GM18519 (cell line): ENCODE measurements at regions not wholly inside any gene's neighbourhood (a gene's known extent, or its start where the extent isn't known, plus 50 kb on each side); places are given as distances from the start of the nearest gene placed in this dataset.
"Not testable (repeated sequence)": the region's sequence is repeated elsewhere in the genome, so short reads cannot be mapped to it uniquely, and the experiment has no call there.

Experiments
- ATAC-seq: cut with Tn5 transposase; IDR thresholded peaks from one replicate; pipeline ENCODE4 v1.9.1; 2021; ENCODE audit warnings: mild to moderate bottlenecking, moderate library complexity; ENCODE audit not compliant: unreplicated experiment, low FRiP score

GRCh38 chr14:30409508-30410015 is 149.4 kb upstream of the G2E3 start:
- ATAC-seq, result not testable (repeated sequence)

- no peak for ATAC-seq
Measured at GRCh38 chr14:30410986-30411385, 148.0 kb upstream of the G2E3 start.

GRCh38 chr14:30413184-30413583 is 145.8 kb upstream of the G2E3 start:
- ATAC-seq, result not testable (repeated sequence)

GRCh38 chr14:30417121-30417520 is 141.8 kb upstream of the G2E3 start:
- ATAC-seq, result no peak

- ATAC-seq, result no peak
Measured at GRCh38 chr14:30417999-30418398, 141.0 kb upstream of the G2E3 start.

GRCh38 chr14:30419037-30419436 is 139.9 kb upstream of the G2E3 start:
- ATAC-seq, result no peak

GRCh38 chr14:30420515-30420914 is 138.4 kb upstream of the G2E3 start:
- no peak for ATAC-seq

- no peak for ATAC-seq
Measured at GRCh38 chr14:30426463-30426862, 132.5 kb upstream of the G2E3 start.

GRCh38 chr14:30427401-30427800 is 131.6 kb upstream of the G2E3 start:
- no peak for ATAC-seq

GRCh38 chr14:30427846-30428245 is 131.1 kb upstream of the G2E3 start:
- ATAC-seq, result no peak

- ATAC-seq, result no peak
Measured at GRCh38 chr14:30431552-30431951, 127.4 kb upstream of the G2E3 start.

GRCh38 chr14:30440961-30441360 is 118.0 kb upstream of the G2E3 start:
- ATAC-seq, result no peak

- no peak for ATAC-seq
Measured at GRCh38 chr14:30443368-30444007, 115.5 kb upstream of the G2E3 start.

GRCh38 chr14:30444451-30444850 is 114.5 kb upstream of the G2E3 start:
- ATAC-seq, result no peak

GRCh38 chr14:30445011-30445793 is 113.8 kb upstream of the G2E3 start:
- no peak for ATAC-seq

- ATAC-seq, result no peak
Measured at GRCh38 chr14:30445852-30446251, 113.1 kb upstream of the G2E3 start.

GRCh38 chr14:30450631-30451545 is 108.1 kb upstream of the G2E3 start:
- ATAC-seq, result no peak

GRCh38 chr14:30456296-30456695 is 102.7 kb upstream of the G2E3 start:
- no peak for ATAC-seq

GRCh38 chr14:30462358-30462757 is 96.6 kb upstream of the G2E3 start:
- no peak for ATAC-seq

GRCh38 chr14:30464481-30464880 is 94.5 kb upstream of the G2E3 start:
- ATAC-seq, result no peak

- no peak for ATAC-seq
Measured at GRCh38 chr14:30468354-30468753, 90.6 kb upstream of the G2E3 start.
